AG08396 (cell line): ENCODE measurements at regions not wholly inside any gene's neighbourhood (a gene's known extent, or its start where the extent isn't known, plus 50 kb on each side); places are given as distances from the start of the nearest gene placed in this dataset.
A peak's percentile ranks its signal among the peaks of the same experiment; 100 is the strongest.
"Not testable (repeated sequence)": the region's sequence is repeated elsewhere in the genome, so short reads cannot be mapped to it uniquely, and the experiment has no call there.

Experiments
- DNase-seq: peaks from one replicate; pipeline ENCODE4 v3.0.0; 2012; ENCODE audit warnings: low spot score, mixed read lengths

DNA sequence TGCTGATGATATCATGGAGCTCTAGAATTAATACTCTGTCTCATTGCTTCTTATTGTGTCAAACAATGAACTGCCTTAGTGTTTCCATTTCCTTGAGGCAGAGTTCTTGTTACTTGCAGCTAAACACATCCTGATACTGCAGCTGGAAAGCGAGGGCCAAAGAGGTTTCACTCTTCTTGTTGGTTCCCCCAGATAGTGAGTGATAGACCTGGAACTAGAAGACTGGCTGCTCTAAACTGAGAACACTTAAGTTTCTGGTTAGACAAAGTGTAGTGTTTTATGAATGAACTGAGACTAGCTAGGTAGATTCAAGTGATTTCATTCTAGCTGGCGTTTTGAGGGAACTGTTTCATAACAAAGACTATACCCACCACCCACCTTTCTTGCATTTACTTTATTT is 321.7 kb downstream of the TXNL1 start:
- no peak for DNase-seq

DNA sequence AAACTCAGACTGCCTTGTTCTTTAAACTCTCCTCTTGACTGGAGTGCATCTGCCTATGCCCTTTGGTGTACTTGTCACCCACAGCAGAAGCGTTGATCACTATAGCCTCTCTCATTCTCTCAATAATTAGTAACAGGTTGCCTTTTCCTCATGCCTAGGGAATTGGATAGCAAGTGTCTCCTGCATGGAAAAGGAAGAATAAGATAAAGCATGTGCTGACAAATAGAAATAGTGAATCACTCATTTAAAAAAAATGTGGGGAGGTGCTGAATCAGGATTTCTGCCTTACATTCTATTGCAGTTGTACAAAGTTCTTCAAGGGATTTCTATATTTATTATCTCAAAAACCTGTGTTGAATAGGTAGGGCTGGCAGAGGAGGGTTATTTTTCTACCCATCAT is 323.0 kb downstream of the TXNL1 start:
- peak; percentile 14 for DNase-seq

DNA sequence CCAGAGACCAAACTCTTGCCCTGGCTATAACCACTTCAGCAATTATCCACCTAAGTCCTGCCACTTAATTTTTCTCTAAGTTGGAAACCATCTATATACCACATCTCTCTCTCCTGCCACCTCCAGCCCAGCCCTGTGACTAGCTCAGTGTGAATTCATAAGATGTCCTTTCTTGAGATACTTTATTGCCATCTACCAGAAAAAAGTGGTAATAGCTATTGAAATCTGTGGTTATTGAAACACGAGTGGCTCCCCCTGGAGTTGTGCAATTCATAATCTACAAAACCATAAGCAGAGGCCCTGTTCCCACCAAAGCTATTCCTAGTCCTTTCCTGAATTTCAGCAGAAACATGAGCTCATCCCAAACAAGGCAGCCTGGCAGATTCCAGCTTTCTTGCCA is 324.0 kb downstream of the TXNL1 start:
- DNase-seq: no peak

DNA sequence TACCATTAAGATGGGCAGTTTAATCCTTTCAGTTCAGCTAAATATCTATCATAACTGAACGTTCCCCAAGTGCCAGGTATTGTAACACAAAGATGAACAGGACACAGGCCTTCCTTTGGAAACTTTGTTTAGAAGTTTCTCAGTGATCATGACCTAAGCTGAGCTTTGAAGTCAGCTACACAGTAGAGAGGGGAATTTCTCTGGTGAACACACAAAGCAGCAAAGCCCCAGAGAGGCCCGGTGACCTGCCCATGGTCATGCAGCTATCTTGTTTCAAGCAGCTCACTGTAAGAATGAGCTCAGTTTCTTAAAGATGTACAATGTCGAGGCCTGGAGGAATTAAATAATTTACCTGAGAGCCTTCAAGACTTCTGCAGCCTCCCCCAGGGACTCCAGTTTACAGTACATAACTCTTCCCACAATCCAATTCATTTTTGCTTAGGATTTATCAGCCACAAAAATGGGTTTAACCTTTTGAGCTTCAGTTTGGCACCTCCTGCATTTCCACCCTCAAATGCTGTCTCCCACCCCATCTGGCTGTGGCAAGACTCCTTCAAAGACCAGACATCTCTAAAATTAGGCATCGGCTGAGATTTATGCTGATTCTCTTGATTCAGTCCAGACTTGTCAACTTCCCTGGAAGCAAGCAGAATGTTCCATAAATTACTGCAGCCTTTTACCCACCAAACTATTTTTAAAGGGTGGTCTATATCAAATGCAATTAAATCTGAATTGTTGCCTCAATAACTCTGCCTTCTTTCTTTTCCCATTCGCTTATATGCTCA is 325.6 kb downstream of the TXNL1 start:
- no peak for DNase-seq

DNA sequence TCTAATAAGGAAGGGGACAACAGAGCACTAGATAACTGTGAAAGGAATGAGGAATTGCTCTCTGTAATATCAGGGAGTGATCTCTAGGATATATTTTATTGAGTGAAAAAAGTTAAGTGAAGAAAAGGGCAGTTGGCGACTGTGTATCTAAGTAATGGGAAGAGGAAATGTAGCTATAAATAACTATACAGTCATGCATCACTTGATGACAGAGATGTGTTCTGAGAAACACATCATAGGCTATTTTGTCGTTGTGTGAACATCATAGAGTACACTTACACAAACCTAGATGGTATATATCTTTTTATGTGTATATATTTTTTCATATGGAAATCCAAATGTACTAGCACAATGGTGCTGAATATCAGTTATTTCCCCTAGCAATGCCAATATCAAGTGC is 329.3 kb downstream of the TXNL1 start:
- no peak for DNase-seq

DNA sequence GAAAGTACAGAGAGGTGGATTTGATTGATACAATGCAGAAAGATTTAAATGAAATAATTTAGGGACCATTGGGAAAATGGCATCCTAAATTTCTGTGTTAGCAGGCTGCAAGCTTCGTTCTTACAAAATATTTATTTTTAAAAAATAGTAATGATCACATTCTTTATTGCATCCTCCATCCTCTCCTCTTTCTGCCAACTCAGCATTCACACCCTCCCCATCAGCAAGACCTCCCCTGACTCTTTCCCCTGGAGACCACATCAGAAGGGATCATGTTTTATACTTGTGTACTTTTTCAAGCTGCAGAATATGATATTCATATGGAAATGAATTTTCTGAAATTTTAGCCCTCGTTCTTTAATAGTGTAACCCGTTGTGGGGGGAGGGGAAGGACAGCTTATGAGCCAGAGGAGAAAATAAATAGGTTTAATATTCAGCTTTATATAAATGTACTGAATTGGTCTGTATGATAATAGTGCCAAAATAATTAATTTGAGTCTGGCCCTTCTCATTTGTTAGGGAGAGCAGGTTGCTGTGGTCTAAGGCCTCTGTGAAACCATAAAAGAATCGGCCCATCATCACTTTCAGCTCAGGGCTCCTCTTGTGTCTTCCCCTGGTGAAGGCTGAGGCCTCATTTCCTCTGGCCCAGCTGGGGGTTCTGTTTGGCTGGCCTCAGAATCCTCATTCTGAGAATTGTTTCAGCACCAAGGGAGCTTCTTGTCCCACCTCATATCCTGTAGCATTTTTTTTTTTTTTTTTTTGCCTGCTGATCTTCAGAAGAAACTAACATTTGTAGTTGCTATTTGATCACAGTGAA is 330.8 kb downstream of the TXNL1 start:
- no peak for DNase-seq

DNA sequence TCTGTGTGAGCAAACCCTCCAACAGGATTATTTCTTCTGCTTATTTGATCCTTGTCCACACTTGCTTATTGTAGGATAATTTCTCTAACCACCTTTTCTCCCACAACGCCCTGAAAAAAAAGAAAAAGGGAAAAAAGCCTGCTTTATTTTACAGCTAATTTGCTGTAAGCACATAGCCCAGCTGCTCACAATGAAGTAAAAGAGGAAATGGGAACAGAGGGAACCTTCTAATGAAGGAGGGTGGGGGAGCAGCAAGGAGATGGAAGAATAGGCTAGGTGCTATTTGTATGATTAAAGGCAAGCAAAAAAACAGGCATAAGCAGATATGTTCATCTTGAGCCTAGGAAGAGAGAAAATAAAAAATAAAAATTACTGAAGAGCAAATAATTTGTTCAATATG is 331.6 kb downstream of the TXNL1 start:
- no peak for DNase-seq

DNA sequence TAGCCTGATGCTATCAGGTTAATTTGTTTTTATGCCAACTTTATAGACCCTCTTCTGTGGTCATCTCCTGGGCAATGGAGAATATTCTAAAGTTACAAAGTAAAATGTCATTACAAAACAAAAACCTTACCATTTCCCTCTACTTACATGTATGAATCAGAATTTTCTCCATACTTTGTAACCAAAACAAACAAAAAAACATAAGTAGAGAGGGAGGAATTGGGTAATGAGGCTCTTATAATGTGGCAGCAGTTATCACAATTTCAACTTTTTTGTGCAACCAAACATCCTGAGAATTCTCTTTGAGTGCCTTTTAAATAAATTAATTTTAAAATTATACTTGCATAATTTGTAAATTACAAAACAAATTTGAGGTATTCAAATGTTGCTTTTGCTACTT is 332.8 kb downstream of the TXNL1 start:
- no peak for DNase-seq

DNA sequence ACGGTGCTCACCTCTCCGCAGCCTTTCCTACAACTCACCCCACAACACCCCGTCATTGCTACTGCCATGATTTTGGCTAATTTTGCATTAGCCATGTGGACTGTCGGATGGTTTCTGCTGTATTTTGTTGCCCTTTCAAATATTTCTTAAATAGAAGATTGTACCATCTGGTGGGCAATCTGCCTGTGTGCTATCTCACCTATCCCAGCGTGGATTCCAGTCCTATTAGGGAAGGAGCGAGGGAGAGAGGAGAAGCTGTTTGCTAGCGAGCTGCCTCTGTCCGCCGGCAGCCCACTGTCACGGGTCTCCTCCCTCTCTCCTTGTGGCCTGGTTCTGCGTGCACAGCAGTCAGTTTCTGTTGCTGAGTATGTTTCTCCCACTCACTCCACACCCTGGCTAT is 336.2 kb downstream of the TXNL1 start:
- DNase-seq: no peak

DNA sequence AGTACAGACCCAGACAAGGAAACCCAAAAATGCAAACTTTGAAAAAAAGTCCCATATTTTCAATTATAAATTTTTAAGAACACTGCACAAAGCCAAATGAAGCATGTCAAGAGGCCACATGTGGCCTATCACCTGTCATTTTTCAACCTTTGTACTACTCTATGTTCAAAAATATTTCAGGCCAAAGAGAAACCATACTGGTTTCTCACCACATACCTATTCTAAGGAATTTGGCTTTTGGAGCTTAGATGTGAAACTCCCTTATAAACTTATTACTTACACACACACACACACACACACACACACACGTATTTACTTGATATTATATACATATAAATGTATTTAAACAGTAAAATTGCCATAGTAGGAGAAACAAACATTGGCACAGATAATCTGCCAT is 338.7 kb downstream of the TXNL1 start:
- DNase-seq: no peak

DNA sequence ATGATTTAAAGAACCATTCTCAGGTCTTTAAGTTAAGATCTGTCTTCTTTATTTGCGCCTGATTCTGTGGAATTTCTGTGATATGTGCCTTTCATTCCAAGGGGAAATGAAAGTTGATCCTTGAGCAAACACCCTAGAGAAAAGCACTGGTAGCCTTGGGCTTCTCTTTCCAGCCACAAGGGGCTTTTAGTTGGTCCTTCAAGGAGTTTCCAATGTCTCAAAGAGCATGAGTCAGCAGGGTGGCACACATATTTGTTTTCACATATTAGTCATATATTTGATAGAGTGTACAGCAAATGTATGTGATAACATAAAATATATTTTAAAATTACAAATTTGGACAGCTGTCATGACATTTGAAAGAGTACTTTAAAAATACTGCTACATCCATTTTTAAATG is 339.5 kb downstream of the TXNL1 start:
- no peak for DNase-seq

DNA sequence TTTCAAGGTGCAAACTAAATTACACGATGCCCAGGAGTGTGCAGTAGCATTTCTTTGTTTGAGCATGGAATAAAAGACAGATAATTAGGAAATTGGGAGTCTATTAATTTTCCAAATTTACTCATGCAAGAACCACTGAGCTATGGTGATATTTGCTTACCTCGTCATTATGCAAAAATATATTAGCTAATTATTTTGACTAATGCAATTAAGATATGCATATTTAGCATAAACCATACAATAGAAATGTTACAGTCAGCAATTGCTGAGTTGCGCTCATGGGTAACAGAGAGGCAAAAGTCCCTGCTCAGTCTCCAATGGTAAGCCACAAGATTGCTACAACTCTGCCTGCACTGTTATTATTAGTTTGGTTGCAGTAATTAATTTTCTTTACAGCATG is 342.0 kb downstream of the TXNL1 start:
- DNase-seq: no peak

DNA sequence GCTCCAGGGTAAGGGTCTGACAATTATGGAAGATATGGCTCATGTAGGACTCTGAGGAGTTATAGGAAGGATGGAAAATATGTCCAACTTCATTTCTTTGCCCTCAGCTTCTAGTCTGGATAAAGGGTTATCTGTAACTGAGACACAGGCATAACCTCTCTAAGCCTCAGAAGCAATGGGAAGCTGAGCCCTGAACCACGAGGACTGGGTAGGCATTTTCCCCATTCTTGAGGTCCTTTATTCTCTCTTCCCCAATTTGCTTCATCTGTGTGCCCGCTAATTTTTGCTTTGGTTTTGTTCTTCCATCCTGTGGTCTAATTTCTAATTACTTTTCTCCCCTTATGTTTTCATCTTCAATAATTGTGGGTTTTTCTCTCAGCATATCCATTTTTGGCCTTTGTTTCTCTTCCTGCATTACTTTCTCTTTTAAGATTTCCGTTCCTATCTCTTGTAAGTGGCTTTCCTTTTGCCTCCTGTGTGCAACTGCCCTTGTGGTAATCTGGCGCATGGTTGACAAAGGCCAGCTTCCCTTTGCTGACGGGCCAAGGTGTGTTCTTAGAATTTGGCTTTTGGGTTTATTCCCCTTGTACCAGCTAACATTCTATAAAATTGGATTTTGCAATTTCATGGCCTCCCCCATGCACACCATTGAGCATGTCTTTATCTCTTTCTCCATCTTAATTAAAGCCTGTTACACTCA is 343.8 kb downstream of the TXNL1 start:
- DNase-seq: no peak

DNA sequence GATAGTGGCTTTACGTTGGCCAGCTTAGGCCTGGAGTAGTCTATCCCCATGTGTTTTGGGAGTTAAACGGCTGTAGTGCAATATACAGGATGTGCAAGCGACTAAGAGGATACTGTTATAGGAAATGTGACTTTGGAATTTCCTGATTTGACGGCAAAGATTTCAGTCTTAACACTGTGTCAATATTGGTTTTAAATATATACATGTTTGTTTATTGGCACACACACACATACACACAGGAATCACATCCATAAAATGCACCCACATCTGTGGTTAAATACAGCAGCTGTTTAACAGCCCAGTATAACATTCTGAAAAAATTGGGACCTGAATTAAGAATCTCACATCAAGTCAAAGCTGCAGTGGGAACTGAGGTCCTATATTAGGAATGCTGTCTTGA is 347.1 kb downstream of the TXNL1 start:
- no peak for DNase-seq

DNA sequence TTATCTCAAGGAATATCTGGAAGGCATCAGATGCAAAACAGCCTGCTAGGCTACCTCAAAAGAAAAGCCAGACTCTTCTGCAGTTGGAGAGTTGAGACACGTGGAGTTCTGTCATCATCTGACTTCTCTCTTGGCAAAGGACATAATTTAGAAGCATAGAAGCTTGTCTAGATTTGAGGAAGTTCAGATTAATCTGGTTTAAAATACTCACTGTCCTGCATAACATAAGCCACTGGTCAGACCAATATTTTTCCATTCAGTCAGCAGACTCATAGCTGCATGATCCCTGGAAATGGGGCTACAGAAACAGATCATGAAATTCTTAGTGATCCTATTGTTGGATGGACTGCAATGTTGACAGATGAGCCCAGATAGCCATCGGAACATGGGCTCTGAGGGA is 349.0 kb downstream of the TXNL1 start:
- no peak for DNase-seq

DNA sequence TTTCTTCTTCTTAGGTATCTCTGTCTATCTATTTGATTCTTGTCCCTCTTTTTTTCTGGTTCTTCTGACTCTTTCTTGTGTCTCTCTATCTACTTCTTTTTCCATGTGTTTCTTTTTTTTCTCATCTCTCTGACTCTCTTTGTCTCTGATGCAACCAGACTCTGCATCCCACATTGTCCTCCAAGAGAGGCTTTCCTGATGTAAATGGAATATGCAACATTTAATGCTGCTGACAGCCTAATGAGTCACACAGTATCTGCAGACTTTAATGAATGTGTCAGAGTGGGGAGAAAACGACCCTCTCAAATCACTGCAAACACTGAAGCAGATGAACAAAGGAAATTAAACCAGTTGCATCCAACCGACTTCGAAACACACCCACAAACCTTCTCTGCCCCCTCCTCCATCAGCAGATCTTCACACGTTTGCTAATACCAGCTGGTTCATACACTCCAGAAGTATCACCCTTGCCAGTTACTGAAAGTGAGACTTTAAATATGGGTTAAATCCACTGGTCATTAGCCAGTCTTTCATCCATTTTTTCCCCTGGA is 351.5 kb downstream of the TXNL1 start:
- peak; percentile 15 for DNase-seq

DNA sequence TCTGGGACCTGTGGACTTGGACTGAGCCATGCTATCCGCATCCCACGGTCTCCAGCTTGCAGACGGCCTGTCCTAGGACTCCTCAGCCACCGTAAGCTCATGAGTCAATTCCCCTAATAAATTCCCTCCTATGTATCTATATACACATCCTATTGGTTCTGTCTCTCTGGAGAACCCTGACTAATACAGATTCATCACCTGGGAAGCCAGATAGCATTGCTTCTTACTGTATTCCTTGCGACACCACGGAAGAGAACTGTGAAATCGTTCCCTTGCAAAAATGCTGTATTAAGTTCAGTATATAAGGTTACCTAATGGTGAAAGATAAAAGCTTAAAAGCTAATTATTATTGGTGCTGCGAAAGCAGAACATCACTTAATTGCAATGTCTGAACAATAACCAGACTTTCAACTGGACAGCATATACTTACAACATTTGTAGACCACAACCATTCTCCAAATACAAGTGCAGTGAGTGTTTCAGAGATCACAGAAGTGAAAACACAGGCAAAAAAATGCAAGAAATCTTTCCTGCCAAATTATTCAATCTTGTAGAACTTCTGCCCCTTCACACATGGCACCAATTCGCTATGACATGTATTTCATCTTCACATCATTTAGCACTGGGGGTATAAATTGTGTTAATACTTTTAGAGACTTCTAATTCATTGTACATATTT is 352.9 kb downstream of the TXNL1 start:
- DNase-seq: peak; percentile 6

DNA sequence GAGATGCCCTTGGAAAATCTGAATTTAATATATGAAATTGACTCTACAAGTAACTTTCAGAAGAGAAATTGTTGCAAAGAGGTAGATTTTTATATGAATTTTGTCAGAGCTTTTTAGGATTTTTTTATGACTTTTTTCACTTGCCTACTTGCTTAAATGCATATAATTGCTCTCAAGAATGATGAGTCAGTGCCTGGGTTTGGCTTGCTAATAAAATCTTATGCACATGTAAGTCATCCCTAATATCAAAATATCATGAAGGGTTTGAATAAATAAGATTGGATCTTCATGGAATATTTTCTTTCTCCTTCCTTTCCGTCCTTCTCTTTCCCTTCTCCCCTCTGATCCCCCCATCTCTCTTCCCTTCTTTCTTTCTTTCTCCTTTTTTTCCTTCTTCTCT is 354.1 kb downstream of the TXNL1 start:
- DNase-seq: no peak

DNA sequence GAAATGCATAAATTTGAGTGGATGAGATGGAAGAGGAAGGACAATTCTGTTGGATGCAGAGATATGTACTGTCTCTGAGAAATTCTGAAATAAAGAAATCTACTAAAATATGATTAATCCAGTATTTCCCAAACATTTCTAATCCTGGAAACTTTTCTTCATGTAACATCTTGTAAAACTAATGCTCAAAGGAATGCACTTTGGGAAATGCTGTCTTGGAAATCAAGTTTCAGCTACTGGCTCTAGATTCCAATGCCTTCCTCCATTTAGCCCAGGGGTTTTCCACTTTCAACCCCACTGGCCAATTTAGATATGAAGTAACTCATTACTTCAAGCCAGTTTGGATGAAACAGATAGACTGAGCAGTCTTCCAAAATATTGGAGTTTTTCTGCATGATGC is 355.1 kb downstream of the TXNL1 start:
- DNase-seq: no peak

DNA sequence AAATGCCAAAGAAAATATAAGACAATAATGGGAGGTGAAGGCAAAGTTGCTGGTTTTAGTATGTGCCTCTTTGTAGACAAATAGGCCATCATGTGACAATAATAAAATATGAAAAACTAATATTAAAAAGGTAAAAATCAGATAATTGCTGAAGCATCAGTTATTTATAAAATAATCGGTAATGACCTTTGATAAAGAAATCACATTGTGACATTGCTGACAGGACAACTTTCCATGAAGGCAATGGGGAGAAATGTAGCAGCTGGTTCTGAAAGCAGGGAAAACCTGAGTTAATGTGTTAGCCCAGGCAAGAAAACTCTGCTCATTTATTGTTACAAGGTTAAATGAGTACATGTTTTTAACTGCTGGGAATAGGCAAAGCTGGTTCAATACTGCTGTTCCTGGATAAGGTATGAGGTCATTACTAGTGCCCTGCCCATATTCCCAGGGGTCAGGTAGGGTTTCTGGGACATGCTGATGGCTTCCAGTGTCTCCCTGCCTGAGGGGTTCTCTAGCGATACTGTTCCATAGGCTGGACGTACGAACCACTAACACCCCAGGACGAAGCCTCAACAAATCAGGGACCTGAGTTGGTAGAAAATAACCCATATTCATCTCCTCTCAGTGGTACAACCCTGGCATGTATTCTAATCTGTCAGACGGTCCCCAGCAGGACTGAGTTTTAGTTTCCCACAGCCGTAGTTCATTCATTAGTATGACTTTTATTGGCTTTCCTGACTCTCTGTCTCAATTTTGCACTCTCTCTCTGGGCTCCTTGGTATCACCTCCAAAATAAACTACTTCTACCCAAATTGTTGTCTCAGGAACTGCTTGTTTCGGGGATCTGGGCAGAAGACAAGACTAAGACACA is 355.9 kb downstream of the TXNL1 start:
- no peak for DNase-seq

DNA sequence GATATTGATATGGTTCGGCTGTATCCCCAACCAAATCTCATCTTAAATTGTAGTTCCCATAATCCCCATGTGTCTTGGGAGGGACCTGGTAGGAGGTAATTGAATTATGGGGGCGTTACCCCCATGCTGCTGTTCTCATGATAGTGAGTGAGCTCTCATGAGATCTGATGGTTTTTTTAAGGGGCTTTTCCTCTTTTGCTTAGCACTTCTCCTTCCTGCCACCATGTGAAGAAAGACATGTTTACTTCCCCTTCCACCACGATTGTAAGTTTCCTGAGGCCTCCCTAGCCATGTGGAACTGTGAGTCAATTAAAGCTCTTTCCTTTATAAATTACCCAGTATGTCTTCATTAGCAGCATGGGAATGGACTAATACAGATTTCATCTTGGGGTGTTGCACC is 358.6 kb downstream of the TXNL1 start:
- DNase-seq: not testable (repeated sequence)
